ENCODE measurements at regions not wholly inside any gene's neighbourhood (a gene's known extent, or its start where the extent isn't known, plus 50 kb on each side); places are given as distances from the start of the nearest gene placed in this dataset.

GRCh38 chr17:14604591-14605266 lies 303.8 kb downstream of the HS3ST3B1 start:
- Histone ChIP-seq H3K27me3 (no peaks in the 10 kb centered on the region), H3K9me3 (no peaks in the 10 kb centered on the region), H3K36me3 (no peaks in the 10 kb centered on the region), H3K27ac (no peak overlapping the region), H3K4me3 (no peak overlapping the region), H3K4me1 (no peaks in the 10 kb centered on the region)
- DNase-seq = no peak
- intact Hi-C loops (cut with DNase I; ENCODE audit: low total_unique reads) (no loop called here), in situ Hi-C loops (cut with MboI; ENCODE audit: low sequenced_read_pairs in 4 of 4) (no loop called here)
- no peak for ATAC-seq
- TF ChIP-seq CTCF (IDR thresholded peaks at IDR 0.05 in 4 of 5, conservative IDR thresholded peaks at IDR 0.05 in 1 of 5) = no peak
- no peak for TF ChIP-seq POLR2A (IDR thresholded peaks at IDR 0.05)

GRCh38 chr17:14596224-14596623 lies 295.3 kb downstream of the HS3ST3B1 start:
- DNase-seq (no peak), ATAC-seq (no peak)
- TF ChIP-seq CTCF (IDR thresholded peaks at IDR 0.05 in 4 of 5, conservative IDR thresholded peaks at IDR 0.05 in 1 of 5) (no peak), POLR2A (IDR thresholded peaks at IDR 0.05) (no peak)
- Histone ChIP-seq H3K4me1 (no peaks in the 10 kb centered on the region), H3K9me3 (no peaks in the 10 kb centered on the region), H3K36me3 (no peaks in the 10 kb centered on the region), H3K4me3 (no peak overlapping the region), H3K27me3 (no peaks in the 10 kb centered on the region), H3K27ac (no peak overlapping the region)
- in situ Hi-C loops (cut with MboI; ENCODE audit: low sequenced_read_pairs in 4 of 4) = no loop called here
- intact Hi-C loops (cut with DNase I; ENCODE audit: low total_unique reads) = no loop called here

GRCh38 chr17:14595656-14596055 lies 294.8 kb downstream of the HS3ST3B1 start:
- ATAC-seq (no peak), DNase-seq (no peak)
- no peaks in the 10 kb centered on the region for H3K4me1 ChIP-seq
- in situ Hi-C loops (cut with MboI; ENCODE audit: low sequenced_read_pairs in 4 of 4) = no loop called here
- no peaks in the 10 kb centered on the region for H3K9me3 ChIP-seq
- no peak overlapping the region for H3K27ac ChIP-seq
- intact Hi-C loops (cut with DNase I; ENCODE audit: low total_unique reads) = no loop called here
- no peaks in the 10 kb centered on the region for H3K27me3 ChIP-seq
- H3K4me3 ChIP-seq = no peak overlapping the region
- no peaks in the 10 kb centered on the region for H3K36me3 ChIP-seq
- no peak for TF ChIP-seq POLR2A (IDR thresholded peaks at IDR 0.05)
- TF ChIP-seq CTCF (IDR thresholded peaks at IDR 0.05 in 4 of 5, conservative IDR thresholded peaks at IDR 0.05 in 1 of 5) = no peak

GRCh38 chr17:14594690-14595089 lies 293.8 kb downstream of the HS3ST3B1 start:
- H3K27ac ChIP-seq = no peak overlapping the region
- no peaks in the 10 kb centered on the region for H3K9me3 ChIP-seq
- ATAC-seq (no peak), DNase-seq (no peak)
- no peaks in the 10 kb centered on the region for H3K36me3 ChIP-seq
- in situ Hi-C loops (cut with MboI; ENCODE audit: low sequenced_read_pairs in 4 of 4) (no loop called here), intact Hi-C loops (cut with DNase I; ENCODE audit: low total_unique reads) (no loop called here)
- no peaks in the 10 kb centered on the region for H3K27me3 ChIP-seq
- no peaks in the 10 kb centered on the region for H3K4me1 ChIP-seq
- no peak for TF ChIP-seq CTCF (IDR thresholded peaks at IDR 0.05 in 4 of 5, conservative IDR thresholded peaks at IDR 0.05 in 1 of 5)
- no peak for TF ChIP-seq POLR2A (IDR thresholded peaks at IDR 0.05)
- H3K4me3 ChIP-seq = no peak overlapping the region

GRCh38 chr17:14593956-14594355 lies 293.1 kb downstream of the HS3ST3B1 start:
- DNase-seq (no peak), ATAC-seq (no peak)
- TF ChIP-seq POLR2A (IDR thresholded peaks at IDR 0.05) = no peak
- TF ChIP-seq CTCF (IDR thresholded peaks at IDR 0.05 in 4 of 5, conservative IDR thresholded peaks at IDR 0.05 in 1 of 5) = no peak
- Histone ChIP-seq H3K4me3 (no peak overlapping the region), H3K27me3 (no peaks in the 10 kb centered on the region), H3K9me3 (no peaks in the 10 kb centered on the region), H3K36me3 (no peaks in the 10 kb centered on the region), H3K27ac (no peak overlapping the region), H3K4me1 (no peaks in the 10 kb centered on the region)
- intact Hi-C loops (cut with DNase I; ENCODE audit: low total_unique reads) (no loop called here), in situ Hi-C loops (cut with MboI; ENCODE audit: low sequenced_read_pairs in 4 of 4) (no loop called here)

Measured in gastrocnemius medialis (tissue), 4 donors.